ENCODE measurements at regions not wholly inside any gene's neighbourhood (a gene's known extent, or its start where the extent isn't known, plus 50 kb on each side); places are given as distances from the start of the nearest gene placed in this dataset.

DNA sequence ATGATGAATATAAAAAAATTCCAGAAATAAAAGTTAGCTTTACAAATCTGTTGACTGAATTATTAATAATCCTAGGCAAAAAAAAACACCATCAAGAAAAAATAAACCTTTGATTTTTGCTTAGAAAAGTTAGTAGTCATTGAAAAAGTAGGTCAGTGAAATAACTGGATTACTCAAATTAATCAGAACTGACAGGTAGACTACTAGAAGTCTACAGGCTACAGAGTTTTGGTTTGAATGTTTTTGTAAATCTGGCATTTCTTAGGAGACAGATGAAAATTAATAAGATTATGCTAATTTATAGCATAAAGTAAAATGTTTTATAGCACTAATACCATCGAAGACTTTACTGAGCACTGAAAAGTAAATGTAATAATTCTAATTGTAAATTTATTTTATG is 511.9 kb downstream of the PTPRC start:
- DNase-seq (ENCODE audit: low read depth in 4 of 4, low spot score in 3 of 4) = no peak

DNA sequence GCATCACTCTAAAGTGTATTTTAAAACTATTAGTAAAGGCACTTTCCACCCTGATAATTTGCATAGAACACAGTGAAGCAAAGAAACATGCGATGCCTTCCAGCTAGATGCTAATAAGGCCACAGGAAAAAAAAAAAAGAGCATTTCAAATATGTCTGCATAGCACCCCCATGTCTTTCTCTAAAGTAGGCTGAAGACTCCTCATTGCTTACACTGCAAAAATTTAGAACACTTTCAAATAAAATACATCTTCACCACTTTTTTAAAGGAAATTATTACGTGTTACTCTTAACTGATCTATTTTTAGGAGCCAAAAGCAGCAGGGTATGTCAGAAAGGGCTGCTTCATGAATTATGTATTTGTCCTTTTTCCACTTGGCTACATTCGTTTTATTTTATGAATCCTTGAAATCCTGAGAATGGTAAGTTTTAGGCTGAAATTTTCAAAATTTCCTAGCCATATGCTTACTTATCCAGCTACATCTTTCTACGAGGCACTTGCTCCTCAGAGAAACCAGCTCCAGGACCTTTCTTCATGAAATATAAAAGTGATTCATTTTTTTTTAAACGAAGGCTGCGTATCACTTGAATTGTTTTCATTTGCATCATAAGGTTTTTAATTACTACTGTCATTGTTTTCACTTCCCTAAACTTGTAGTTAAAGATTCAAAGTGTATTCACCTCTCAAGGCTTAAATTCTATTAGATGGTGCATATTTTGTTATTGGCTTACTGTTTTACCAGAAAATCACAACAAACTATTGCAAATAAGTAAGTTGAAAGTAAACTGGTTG is 513.0 kb downstream of the PTPRC start:
- no peak for DNase-seq (ENCODE audit: low read depth in 4 of 4, low spot score in 3 of 4)

DNA sequence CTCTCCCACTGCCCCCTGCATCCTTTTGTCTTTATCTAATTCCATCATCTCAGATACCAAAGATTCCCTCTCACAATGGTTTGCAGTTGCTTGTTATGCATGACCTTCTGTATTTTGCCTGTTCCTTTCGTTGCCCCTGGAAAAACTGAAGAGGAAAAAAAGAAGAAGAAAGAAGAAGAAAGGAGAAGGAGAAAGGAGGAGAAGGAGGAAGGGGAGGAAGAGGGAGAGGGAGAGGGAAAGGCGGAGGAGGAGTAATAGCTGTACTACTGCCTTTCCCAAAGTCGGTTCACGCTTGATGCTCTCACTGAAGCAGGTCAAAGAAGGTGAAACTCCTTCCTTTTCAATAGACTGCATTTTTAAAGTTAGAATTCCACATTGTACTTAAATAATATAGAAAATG is 513.8 kb downstream of the PTPRC start:
- no peak for DNase-seq (ENCODE audit: low read depth in 4 of 4, low spot score in 3 of 4)

GRCh38 chr1:199155166-199156019 is 516.6 kb downstream of the PTPRC start:
- no peak for DNase-seq (ENCODE audit: low read depth in 4 of 4, low spot score in 3 of 4)

GRCh38 chr1:199157494-199157893 is 518.7 kb downstream of the PTPRC start:
- DNase-seq (ENCODE audit: low read depth in 4 of 4, low spot score in 3 of 4) = no peak

DNA sequence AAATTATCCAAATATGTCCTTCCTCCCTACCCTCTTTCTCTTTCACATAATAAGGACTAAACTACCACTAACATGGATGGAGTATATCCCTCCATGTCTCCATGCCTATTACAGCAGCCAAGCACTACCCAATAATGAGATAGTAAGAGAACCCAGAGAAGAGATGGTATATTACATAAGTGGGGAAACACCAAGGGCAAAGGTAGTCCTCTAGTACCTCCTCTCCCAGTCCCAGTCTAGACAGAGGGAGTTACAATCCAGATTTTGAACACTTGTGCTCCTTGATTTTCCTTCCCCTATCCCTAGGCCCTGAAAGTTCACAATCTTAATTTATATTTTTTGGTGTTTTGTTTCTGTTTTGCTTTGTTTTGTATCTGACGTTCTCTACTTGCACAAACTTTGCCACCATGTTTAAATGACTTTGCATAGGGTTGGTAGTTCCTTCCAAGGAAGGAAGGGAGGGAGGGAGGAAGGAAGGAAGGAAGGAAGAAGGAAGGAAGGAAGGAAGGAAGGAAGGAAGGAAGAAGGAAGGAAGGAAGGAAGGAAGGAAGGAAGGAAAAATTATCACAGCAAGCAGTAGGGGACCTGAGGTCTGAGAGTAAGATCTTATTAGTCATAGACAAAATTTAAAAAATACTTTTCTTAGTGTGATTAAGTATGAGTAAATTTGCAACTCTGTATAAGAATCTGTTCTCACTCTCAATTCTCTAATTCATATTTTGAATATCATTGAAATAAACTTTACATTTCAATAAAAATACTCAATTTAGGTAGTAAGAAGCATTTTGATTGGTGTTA is 521.9 kb downstream of the PTPRC start:
- DNase-seq (ENCODE audit: low read depth in 4 of 4, low spot score in 3 of 4) = no peak

DNA sequence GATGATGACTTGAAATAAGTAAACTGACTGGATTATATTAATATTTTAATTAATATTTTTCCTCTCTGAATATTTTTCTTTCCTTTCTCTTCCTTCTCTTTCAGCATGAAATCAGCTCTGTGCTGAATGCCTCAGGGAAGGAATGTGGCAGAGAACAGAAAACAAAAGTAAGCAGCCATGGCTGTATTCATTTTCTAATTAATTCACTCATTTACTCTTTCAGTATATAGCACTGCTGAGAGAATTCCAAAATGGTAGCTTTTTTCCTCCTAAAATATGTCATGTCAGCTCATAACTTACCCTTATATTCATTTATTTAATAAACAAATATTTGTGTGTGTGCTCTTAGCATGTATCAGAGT is 522.5 kb downstream of the PTPRC start:
- DNase-seq (ENCODE audit: low read depth in 4 of 4, low spot score in 3 of 4) = no peak

DNA sequence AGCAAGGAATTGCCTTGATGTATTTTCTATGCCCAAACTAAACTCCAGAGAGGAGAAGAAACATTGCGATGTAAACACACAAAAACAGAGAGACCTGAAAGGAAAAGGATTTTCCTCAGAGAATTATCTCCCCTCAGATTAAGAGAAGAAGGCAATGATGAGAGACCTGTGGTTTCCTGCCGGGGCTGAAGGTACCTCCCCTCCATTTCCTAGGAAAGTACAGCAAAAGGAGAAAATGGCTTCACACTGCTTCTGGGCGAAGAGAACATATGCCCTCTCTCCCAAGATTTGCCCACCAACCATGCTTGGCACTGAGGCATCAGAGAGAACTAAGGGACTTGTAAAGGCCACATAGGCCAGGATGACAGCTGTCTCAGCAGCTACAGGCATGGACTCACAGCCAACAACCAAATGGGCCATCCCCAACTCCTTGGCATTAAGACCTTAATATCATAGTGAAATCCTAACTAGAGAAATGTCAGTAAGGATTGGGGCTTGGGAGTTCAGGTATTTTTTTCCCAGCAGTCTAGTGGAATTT is 523.0 kb downstream of the PTPRC start:
- no peak for DNase-seq (ENCODE audit: low read depth in 4 of 4, low spot score in 3 of 4)

DNA sequence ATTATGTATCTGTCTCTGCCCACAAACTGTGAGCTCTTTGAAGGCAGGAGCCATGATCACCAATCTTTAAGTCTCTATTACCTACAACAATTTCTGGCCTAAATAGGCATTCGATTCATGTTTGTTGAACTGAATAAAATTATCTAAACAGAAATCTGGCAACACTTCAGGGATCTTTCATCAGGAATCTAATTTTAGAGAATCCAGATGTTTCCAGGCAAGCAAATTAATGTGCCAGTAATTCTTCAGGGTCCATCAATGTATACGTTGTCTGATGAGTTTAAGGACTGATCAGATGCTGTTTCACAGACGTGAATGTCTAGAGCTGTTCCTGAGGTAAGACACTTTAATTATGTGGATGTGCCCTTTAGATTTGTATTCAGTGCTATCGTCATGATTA is 524.4 kb downstream of the PTPRC start:
- DNase-seq (ENCODE audit: low read depth in 4 of 4, low spot score in 3 of 4) = no peak

GRCh38 chr1:199163670-199164069 is 524.8 kb downstream of the PTPRC start:
- DNase-seq (ENCODE audit: low read depth in 4 of 4, low spot score in 3 of 4) = no peak

GRCh38 chr1:199167460-199167859 is 528.6 kb downstream of the PTPRC start:
- no peak for DNase-seq (ENCODE audit: low read depth in 4 of 4, low spot score in 3 of 4)

DNA sequence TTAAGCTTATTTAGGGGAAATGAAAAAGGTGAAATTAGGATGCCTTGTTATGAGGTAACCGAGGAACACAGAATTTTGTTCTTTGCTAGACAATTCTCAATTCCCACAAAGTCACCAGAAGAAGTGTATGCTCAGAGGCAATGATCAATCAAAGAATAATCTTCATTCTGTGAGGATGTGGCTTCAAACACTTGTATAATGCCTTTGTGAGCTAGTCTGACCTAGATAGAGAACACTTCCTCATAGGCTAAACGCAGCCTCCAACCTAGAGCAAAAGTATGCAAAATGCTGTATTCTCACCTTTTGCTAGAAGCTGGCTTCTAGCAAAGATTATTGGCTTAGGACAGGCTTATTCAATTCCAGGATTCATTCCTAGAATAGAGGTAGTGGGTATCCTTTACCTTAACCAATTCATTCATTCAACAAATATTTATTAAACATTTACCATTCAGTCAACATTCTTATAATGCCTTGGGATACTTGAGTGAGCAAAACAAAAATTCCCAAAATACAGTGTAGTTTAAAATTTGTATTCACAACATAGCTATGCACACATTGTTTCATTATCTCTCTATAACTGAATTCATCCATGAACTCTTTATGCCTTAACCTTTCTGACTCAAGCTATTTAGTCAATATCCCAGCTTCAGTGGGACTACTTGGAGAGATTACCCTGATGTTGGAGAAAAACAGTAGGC is 530.2 kb downstream of the PTPRC start:
- DNase-seq (ENCODE audit: low read depth in 4 of 4, low spot score in 3 of 4) = no peak

DNA sequence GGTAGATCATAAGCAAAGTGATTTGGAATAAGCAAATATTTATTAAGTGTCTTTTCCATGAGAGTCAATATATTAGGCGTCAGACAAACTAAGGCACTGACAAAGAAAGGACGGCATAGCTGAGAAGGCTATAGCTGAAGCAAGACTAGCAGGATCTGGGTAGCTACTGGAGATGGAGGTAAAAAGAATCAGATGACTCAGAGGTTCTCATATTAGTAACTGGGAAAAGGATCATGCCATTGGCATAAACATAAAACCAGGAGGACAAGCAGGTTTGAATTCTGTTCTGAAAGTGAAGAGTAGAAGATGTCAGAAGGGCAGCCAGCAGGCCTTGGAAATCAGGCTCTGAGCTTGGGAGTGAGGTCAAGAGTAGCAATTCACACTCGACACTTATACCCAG is 531.9 kb downstream of the PTPRC start:
- no peak for DNase-seq (ENCODE audit: low read depth in 4 of 4, low spot score in 3 of 4)

DNA sequence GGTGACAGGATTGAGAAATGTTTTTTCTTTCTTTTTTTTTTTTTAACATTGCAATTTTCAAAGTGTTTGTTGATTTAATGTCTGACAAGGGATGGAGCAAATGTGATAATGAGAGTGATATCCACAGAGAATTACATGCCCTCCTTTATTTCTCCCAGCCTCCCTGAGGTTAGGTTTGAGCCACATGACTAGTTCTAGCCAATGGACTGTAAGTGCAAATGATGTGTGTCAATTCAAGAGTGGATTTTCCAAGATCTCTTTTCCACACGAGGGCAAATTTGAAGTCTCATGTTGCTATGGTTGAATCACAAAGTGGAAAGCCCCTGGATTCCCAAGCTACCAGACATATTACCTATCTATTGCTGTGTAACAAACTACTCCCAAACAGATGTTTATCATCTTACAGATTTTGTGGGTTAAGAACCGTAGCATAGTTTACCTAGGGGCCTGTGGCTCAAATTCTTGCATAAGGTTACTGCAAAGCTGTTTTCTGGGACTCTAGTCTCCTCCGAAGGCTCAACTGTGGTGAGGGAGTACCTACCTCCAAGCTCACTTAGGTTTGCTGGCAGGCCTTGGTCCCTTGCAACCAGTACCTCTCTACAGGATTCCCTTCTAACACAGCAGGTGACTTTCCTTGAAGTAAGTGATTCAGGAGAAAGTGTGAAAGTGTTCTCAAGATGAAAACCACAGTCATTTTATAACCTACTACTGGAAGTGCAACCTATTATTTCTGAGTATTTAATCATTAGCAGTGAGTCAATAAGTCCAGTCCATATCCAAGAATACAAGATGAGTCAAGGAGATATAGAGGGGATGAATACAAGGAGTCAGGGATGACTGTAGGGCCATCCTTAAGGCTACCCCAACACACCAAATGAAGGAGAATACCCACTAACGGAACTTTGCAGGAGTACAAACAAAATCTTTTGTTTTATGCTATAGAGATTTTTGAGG is 533.6 kb downstream of the PTPRC start:
- no peak for DNase-seq (ENCODE audit: low read depth in 4 of 4, low spot score in 3 of 4)

GRCh38 chr1:199173356-199173755 is 534.5 kb downstream of the PTPRC start:
- DNase-seq (ENCODE audit: low read depth in 4 of 4, low spot score in 3 of 4) = no peak

DNA sequence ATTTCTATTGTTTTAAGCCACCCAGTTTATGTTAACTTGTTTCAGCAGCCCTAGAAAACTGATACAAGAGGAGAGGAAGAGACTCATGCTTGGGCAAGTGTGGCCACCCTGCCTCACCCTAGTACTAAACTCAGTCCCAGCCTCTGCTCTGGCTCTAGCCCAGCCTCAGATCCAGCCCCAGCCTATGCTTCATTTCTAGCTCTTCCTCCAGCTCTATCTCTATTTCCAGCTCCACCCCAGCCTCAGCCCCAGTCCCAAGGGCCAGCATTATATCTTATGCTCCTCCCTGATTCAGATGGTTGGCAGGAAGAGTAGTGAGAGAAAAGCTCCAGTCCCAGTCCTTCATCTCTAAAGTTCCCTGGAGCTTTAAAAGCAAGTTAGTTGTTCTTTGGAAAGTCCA is 535.5 kb downstream of the PTPRC start:
- no peak for DNase-seq (ENCODE audit: low read depth in 4 of 4, low spot score in 3 of 4)

DNA sequence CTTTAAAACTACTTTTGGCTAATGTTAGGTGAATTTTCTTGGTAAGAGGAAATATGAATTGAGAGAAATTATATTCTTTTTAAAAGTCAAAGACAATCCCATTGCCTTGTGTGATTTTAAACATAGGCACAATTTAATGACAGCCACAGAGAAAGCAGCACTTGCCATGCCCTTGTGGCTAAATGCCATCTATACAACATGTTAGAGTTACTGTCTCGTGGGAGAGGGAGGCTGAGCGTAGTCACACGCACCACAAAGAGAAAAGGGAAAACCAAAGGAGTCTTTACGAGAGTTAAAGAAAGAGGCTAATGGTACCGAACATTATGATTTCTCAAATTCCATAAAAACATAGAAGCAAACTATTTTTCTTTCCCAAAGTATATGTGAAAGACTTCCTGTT is 537.9 kb downstream of the PTPRC start:
- DNase-seq (ENCODE audit: low read depth in 4 of 4, low spot score in 3 of 4) = no peak

DNA sequence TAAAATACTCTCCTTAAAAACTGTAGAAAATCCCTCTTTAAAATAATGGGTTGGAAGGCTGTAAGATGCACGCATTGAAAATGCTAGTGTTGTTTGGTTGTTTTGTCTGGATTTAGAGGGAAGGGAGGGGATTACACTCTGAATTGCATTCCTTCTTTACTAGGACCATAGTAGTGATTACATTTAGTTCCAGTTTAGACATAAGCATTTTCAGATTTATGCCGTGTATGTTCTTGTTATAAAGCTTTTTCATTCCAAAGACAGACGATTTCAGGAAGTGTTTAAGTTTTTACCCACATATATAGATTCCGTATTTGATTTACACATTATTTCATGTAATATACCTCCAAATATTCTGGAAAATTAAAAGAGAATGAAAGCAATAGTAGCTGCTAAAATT is 538.4 kb downstream of the PTPRC start:
- no peak for DNase-seq (ENCODE audit: low read depth in 4 of 4, low spot score in 3 of 4)

- DNase-seq (ENCODE audit: low read depth in 4 of 4, low spot score in 3 of 4) = no peak
Observed at GRCh38 chr1:199178646-199179045, 539.8 kb downstream of the PTPRC start.

Data from right renal pelvis (tissue), 4 donors.